ENCODE measurements at regions not wholly inside any gene's neighbourhood (a gene's known extent, or its start where the extent isn't known, plus 50 kb on each side); places are given as distances from the start of the nearest gene placed in this dataset.

DNA sequence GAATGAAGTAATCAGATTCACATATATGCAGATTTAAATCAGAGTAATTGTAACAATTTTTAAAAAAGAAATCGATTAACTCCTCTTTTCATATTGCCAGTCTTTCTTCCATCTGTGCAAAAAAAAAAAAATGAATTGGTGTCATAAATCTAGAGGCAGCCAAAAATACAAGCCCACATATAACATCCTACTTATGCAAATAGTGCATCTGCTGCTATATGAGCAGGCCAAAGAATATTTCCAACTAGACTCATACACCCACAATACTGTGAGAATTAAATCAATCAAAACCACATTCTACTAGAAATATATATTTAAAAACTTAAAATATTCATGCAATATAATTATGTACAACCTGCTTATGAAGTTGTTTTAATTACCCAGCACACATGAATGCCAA is 298.1 kb upstream of the TRAM1L1 start:
- TF ChIP-seq GATA2 (IDR thresholded peaks at IDR 0.05; ENCODE audit: low read depth, low read length) (no peak), GATA3 (IDR thresholded peaks at IDR 0.05; ENCODE audit: low read depth, low read length) (no peak)
